ENCODE measurements at regions not wholly inside any gene's neighbourhood (a gene's known extent, or its start where the extent isn't known, plus 50 kb on each side); places are given as distances from the start of the nearest gene placed in this dataset.

DNA sequence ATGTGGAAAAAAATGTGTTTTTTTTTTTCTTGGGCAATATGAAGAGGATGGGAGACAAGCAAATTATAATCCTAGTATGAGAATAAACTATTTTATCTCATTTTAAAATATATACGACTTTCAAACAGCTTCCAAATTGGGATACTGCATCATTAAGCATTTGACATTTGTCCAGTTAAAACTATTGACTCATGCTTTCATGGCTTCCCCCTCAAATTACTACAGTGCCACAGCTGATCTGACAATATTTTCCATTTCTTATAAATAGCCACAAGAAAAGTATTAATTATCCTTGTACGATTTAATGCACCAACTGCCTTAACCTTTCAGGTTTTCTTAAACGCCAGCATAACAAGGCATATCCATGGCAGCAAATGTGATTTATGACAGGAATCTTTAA is 1134.8 kb upstream of the ZEB2 start:
- H3K27ac Mint-ChIP-seq = no peak overlapping the region
- DNase-seq = no peak
- POLR2A ChIA-PET = no interaction called here
- no peaks in the 10 kb centered on the region for H3K9me3 Mint-ChIP-seq
- CTCF ChIA-PET = no interaction called here
- no peaks in the 10 kb centered on the region for H3K4me1 Mint-ChIP-seq
- no peaks in the 10 kb centered on the region for H3K27me3 Mint-ChIP-seq
- H3K36me3 Mint-ChIP-seq (ENCODE audit: low read depth) = no peaks in the 10 kb centered on the region
- no peak overlapping the region for H3K4me3 Mint-ChIP-seq

DNA sequence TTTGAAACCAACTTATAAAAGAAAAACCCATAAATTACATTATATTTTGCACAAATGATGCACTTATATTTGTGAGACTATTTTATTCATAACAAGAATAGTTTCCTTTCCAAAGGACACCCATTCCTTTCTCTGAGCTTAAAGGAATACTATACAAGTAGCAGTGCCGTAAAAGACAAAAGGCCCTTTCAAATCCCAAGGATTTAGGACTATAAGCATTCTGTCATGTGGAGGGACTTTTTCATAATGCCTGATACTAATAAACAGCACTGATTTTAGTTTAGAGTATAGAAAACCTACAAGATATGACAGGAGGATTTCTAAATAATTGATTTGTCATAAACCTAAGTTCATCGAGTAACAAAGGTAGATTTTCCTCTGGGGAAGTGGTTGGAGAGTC is 1134.2 kb upstream of the ZEB2 start:
- no peak overlapping the region for H3K4me3 Mint-ChIP-seq
- no peak overlapping the region for H3K27ac Mint-ChIP-seq
- no peaks in the 10 kb centered on the region for H3K27me3 Mint-ChIP-seq
- CTCF ChIA-PET = no interaction called here
- no peaks in the 10 kb centered on the region for H3K36me3 Mint-ChIP-seq (ENCODE audit: low read depth)
- no peaks in the 10 kb centered on the region for H3K9me3 Mint-ChIP-seq
- POLR2A ChIA-PET = no interaction called here
- no peak for DNase-seq
- no peaks in the 10 kb centered on the region for H3K4me1 Mint-ChIP-seq

GRCh38 chr2:145653553-145653952 is 1133.6 kb upstream of the ZEB2 start:
- H3K4me3 Mint-ChIP-seq = no peak overlapping the region
- CTCF ChIA-PET = no interaction called here
- H3K27ac Mint-ChIP-seq = no peak overlapping the region
- POLR2A ChIA-PET = no interaction called here
- H3K4me1 Mint-ChIP-seq = no peaks in the 10 kb centered on the region
- H3K27me3 Mint-ChIP-seq = no peaks in the 10 kb centered on the region
- no peaks in the 10 kb centered on the region for H3K9me3 Mint-ChIP-seq
- DNase-seq = no peak
- H3K36me3 Mint-ChIP-seq (ENCODE audit: low read depth) = no peaks in the 10 kb centered on the region

DNA sequence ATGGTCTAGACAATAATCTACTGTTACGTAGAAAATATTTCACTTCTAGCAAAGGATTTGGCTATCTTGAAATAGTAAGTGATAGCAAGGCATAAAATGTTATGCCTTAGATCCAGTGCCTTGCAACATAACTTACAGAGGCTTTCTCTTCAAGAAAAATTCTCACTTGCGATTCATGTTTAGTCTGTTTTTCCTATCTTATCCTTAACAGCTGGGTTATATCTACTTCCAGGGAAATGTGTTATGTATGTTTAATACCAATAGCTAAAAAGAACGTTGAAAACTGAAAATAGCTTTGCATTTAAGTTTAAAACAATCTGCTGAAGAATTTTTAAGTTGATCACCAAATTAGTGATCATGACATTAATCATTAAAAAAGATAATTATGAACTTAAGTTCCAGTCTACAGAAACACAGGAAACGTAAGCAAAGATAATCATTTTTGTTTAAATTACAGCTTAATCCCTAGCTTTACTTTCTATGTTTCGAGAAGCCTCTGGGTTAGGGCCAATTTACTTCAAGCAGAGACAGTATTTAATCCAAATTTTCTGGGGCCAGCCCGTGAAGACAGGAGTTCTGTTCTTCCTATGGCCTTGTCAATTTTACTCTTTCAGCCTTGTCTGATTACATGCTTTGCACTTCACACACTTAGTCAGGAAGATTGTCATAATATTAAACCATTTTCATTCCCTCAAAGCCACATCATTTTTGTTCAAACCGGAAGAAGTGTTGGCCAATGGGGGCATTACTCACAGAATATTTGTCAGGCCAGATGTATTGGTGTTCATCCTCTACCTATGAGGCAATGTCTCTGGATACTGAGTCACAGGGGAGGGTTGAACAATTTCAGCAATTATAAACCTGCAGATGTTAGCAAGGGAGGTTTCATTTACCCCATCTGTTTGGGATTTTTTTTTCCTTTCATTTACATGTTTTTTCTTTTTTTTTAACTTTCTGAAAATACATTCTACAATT is 1132.9 kb upstream of the ZEB2 start:
- ChIA-PET POLR2A (no interaction called here), CTCF (no interaction called here)
- Mint-ChIP-seq H3K27ac (no peak overlapping the region), H3K9me3 (no peaks in the 10 kb centered on the region), H3K36me3 (ENCODE audit: low read depth) (no peaks in the 10 kb centered on the region), H3K27me3 (no peaks in the 10 kb centered on the region), H3K4me3 (no peak overlapping the region), H3K4me1 (no peaks in the 10 kb centered on the region)
- DNase-seq = no peak

DNA sequence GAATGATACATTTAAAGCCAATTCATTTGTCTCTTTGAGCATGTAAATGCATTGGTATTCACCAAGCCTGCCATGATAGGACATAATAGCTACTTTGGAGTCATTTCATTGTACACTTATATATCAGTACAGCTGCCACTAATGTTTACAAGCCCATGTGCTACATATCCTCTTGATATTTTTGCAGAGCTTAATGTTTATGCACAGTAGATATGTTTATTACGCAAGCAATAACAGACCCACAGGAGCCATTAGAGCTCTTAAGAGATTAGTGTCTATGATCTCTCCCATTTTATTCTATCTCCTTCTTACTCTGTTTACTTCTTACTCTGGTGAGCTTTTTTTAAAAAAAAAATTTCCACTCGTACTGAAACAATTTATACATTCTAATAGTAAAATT is 1132.1 kb upstream of the ZEB2 start:
- no peak overlapping the region for H3K27ac Mint-ChIP-seq
- H3K36me3 Mint-ChIP-seq (ENCODE audit: low read depth) = no peaks in the 10 kb centered on the region
- ChIA-PET CTCF (no interaction called here), POLR2A (no interaction called here)
- no peak for DNase-seq
- H3K4me3 Mint-ChIP-seq = no peak overlapping the region
- H3K27me3 Mint-ChIP-seq = no peaks in the 10 kb centered on the region
- H3K9me3 Mint-ChIP-seq = no peaks in the 10 kb centered on the region
- no peaks in the 10 kb centered on the region for H3K4me1 Mint-ChIP-seq

DNA sequence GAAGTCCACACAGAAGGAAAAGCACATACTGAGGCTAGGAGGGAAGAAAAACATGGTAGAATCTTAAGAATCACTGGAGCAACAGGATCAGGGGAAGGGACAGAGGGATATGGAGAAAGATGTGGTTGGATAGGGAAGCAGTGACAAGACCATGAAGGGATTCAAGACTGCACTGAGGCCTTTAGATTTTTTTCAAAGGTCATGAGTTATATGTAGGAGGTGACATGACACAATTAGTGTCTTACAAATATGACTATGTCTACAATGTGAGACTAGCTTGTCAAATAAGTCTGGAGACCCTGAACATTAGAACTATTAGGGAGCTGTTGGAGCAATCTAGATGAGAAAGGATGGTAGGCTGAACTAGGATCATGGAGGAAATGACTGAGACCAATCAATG is 1130.3 kb upstream of the ZEB2 start:
- no peaks in the 10 kb centered on the region for H3K4me1 Mint-ChIP-seq
- no peaks in the 10 kb centered on the region for H3K27me3 Mint-ChIP-seq
- DNase-seq = no peak
- H3K27ac Mint-ChIP-seq = no peak overlapping the region
- ChIA-PET CTCF (no interaction called here), POLR2A (no interaction called here)
- H3K36me3 Mint-ChIP-seq (ENCODE audit: low read depth) = no peaks in the 10 kb centered on the region
- H3K4me3 Mint-ChIP-seq = no peak overlapping the region
- H3K9me3 Mint-ChIP-seq = no peaks in the 10 kb centered on the region

GRCh38 chr2:145649061-145649460 is 1129.1 kb upstream of the ZEB2 start:
- Mint-ChIP-seq H3K36me3 (ENCODE audit: low read depth) (no peaks in the 10 kb centered on the region), H3K9me3 (no peaks in the 10 kb centered on the region), H3K27ac (no peak overlapping the region), H3K4me3 (no peak overlapping the region), H3K4me1 (no peaks in the 10 kb centered on the region), H3K27me3 (no peaks in the 10 kb centered on the region)
- CTCF ChIA-PET = no interaction called here
- POLR2A ChIA-PET = no interaction called here
- no peak for DNase-seq

DNA sequence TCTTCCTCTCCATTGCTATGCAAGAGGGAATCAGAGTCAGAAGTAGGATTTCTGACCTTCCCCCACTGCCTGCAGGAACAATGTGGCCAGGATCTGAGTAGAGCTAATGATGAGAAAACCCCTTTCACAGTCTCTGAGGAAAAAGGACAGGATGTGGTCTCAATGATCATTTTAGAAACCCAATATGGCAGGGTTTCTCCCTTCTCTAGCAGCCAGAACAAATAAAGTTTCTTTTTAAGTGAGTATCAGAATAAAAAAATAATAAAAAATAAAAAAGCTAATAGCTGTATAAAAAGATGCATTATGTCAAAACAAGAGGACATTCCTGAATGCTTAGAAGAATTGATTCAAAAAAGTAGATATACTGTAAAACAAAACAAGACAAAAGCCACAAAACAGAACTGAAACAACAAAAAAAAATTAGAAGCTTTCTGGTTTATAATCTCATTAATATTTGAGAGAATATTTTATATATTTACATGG is 1124.9 kb upstream of the ZEB2 start:
- no peaks in the 10 kb centered on the region for H3K9me3 Mint-ChIP-seq
- CTCF ChIA-PET = no interaction called here
- no peaks in the 10 kb centered on the region for H3K27me3 Mint-ChIP-seq
- H3K4me1 Mint-ChIP-seq = no peaks in the 10 kb centered on the region
- POLR2A ChIA-PET = no interaction called here
- no peak overlapping the region for H3K4me3 Mint-ChIP-seq
- no peaks in the 10 kb centered on the region for H3K36me3 Mint-ChIP-seq (ENCODE audit: low read depth)
- H3K27ac Mint-ChIP-seq = no peak overlapping the region
- no peak for DNase-seq

- H3K4me3 Mint-ChIP-seq = no peak overlapping the region
- POLR2A ChIA-PET = no interaction called here
- H3K9me3 Mint-ChIP-seq = no peaks in the 10 kb centered on the region
- H3K27me3 Mint-ChIP-seq = no peaks in the 10 kb centered on the region
- DNase-seq = no peak
- H3K4me1 Mint-ChIP-seq = no peaks in the 10 kb centered on the region
- CTCF ChIA-PET = no interaction called here
- H3K27ac Mint-ChIP-seq = no peak overlapping the region
- H3K36me3 Mint-ChIP-seq (ENCODE audit: low read depth) = no peaks in the 10 kb centered on the region
Measured at GRCh38 chr2:145638675-145639074, 1118.8 kb upstream of the ZEB2 start.

- Mint-ChIP-seq H3K36me3 (ENCODE audit: low read depth) (no peaks in the 10 kb centered on the region), H3K27me3 (no peaks in the 10 kb centered on the region), H3K4me1 (no peaks in the 10 kb centered on the region), H3K27ac (no peak overlapping the region), H3K9me3 (no peaks in the 10 kb centered on the region), H3K4me3 (no peak overlapping the region)
- POLR2A ChIA-PET = no interaction called here
- DNase-seq = no peak
- CTCF ChIA-PET = no interaction called here
Measured at GRCh38 chr2:145635706-145636427, 1115.9 kb upstream of the ZEB2 start.

GRCh38 chr2:145631561-145631960 is 1111.6 kb upstream of the ZEB2 start:
- H3K27me3 Mint-ChIP-seq = no peaks in the 10 kb centered on the region
- DNase-seq = no peak
- ChIA-PET CTCF (no interaction called here), POLR2A (no interaction called here)
- no peaks in the 10 kb centered on the region for H3K36me3 Mint-ChIP-seq (ENCODE audit: low read depth)
- no peaks in the 10 kb centered on the region for H3K4me1 Mint-ChIP-seq
- H3K4me3 Mint-ChIP-seq = no peak overlapping the region
- no peaks in the 10 kb centered on the region for H3K9me3 Mint-ChIP-seq
- H3K27ac Mint-ChIP-seq = no peak overlapping the region

GRCh38 chr2:145626301-145626700 is 1106.4 kb upstream of the ZEB2 start:
- Mint-ChIP-seq H3K9me3 (no peaks in the 10 kb centered on the region), H3K27me3 (no peaks in the 10 kb centered on the region), H3K4me1 (no peaks in the 10 kb centered on the region), H3K36me3 (ENCODE audit: low read depth) (no peaks in the 10 kb centered on the region), H3K4me3 (no peak overlapping the region), H3K27ac (no peak overlapping the region)
- DNase-seq = no peak
- CTCF ChIA-PET = no interaction called here
- POLR2A ChIA-PET = no interaction called here

GRCh38 chr2:145625111-145625510 is 1105.2 kb upstream of the ZEB2 start:
- no peaks in the 10 kb centered on the region for H3K36me3 Mint-ChIP-seq (ENCODE audit: low read depth)
- no peak for DNase-seq
- H3K4me1 Mint-ChIP-seq = no peaks in the 10 kb centered on the region
- H3K27ac Mint-ChIP-seq = no peak overlapping the region
- POLR2A ChIA-PET = no interaction called here
- CTCF ChIA-PET = no interaction called here
- H3K4me3 Mint-ChIP-seq = no peak overlapping the region
- H3K27me3 Mint-ChIP-seq = no peaks in the 10 kb centered on the region
- H3K9me3 Mint-ChIP-seq = no peaks in the 10 kb centered on the region

DNA sequence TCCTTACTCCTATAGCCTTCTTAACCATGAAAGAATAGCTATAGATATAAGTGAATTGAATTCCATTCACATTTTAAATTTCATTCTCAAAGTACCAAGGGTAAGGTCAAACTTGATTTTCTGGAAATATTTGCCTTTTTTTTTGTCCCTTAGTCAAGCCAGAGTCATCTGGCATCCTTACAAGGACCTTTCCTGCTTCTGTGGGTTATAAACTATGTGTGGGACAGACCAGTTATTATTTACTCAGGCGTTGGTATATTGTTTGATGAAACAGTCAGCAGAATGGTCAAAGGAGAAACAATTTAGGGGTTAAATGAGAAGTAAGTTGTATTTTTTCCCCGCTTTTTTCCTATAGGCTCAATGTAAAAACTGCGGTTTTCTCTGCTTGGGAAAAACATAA is 1103.2 kb upstream of the ZEB2 start:
- Mint-ChIP-seq H3K27ac (no peak overlapping the region), H3K27me3 (no peaks in the 10 kb centered on the region), H3K9me3 (no peaks in the 10 kb centered on the region), H3K4me3 (no peak overlapping the region), H3K36me3 (ENCODE audit: low read depth) (no peaks in the 10 kb centered on the region), H3K4me1 (no peaks in the 10 kb centered on the region)
- ChIA-PET CTCF (no interaction called here), POLR2A (no interaction called here)
- DNase-seq = no peak
